GM19452 (cell line): ENCODE measurements at regions not wholly inside any gene's neighbourhood (a gene's known extent, or its start where the extent isn't known, plus 50 kb on each side); places are given as distances from the start of the nearest gene placed in this dataset.
A peak's percentile ranks its signal among the peaks of the same experiment; 100 is the strongest.

ENCODE experiments used
- ATAC-seq: cut with Tn5 transposase; IDR thresholded peaks from one replicate; pipeline ENCODE4 v1.9.1; 2021; ENCODE audit not compliant: unreplicated experiment

DNA sequence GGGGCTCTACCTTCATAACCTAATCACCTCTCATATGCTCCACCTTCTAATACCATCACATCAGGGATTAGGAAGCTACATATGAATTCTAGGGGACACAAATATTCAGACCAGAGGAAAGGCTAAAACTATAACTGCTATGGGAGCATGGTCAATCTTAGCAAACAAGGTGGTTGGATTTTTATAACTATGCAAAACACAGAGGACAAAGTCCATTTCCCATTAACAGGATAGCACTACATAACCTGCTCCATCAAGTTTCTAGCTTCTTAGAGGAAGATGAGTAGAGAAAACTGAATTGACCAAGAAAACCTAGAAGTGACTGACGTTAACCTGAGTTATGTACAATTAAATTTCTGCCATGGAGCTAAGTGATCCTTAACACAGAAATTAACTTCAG is 398.6 kb downstream of the TBL1XR1 start:
- no peak for ATAC-seq

GRCh38 chr3:176796371-176796770 is 400.9 kb downstream of the TBL1XR1 start:
- ATAC-seq, result no peak

GRCh38 chr3:176795891-176796290 is 401.4 kb downstream of the TBL1XR1 start:
- ATAC-seq, result no peak

- ATAC-seq, result no peak
These were observed 402.9 kb downstream of the TBL1XR1 start for GRCh38 chr3:176794406-176794805.

DNA sequence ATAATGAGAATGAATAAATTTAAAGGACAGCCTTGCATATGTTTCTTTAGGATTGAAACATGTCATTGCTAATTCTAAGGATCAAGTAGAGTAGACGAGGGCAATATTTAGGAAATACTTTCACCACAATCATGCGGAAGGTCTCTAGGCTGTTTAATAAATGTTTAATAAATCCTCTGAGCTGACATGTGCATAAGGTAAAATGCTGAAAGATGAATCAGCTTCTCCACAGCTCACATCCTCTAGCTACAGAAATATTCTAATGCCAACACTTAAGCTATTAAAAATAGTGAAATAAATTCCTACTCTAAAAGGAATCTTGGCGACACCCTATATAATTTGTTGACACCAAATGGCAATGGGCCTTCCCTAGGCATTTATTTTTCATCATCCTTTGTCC is 407.3 kb downstream of the TBL1XR1 start:
- ATAC-seq, result no peak

GRCh38 chr3:176789281-176789705 is 408.0 kb downstream of the TBL1XR1 start:
- ATAC-seq, result no peak

DNA sequence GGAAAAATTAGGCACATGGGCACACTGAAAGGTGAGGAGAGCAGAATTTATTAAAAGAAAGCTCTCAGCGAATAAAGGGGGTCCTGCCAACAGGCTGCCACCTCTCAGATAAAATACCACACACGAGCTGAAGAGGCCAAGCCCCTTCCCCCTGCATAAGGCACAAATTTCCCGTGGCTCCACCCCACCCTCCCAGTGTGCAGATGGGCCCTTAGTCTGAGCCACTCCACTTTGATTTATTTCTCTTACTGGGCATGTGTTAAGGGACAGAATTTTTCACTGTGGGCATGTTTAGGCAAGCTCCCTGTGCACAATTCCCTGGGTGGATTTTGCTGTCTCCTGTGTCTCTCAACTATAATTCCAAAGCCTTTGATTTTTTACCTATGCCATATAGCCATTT is 409.8 kb downstream of the TBL1XR1 start:
- ATAC-seq, result no peak

DNA sequence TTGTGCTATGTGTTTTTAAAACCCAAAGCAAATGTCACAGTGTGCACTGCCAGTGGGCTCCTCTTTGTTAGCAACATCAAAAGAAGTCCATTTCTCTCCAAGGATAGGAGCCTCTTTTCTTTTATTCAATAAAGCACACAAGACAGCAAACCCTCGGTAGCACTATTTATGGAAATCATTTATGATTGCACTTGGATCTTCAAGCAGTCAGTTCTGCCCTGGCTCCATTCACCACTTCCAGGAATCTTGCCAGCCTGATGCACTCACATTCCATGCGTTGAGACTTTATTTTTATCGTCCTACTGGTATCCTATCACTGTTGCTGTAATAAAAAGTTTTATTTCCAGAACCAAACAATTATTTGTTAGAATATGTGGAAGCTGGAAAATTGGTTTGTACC is 412.1 kb downstream of the TBL1XR1 start:
- ATAC-seq, result no peak

DNA sequence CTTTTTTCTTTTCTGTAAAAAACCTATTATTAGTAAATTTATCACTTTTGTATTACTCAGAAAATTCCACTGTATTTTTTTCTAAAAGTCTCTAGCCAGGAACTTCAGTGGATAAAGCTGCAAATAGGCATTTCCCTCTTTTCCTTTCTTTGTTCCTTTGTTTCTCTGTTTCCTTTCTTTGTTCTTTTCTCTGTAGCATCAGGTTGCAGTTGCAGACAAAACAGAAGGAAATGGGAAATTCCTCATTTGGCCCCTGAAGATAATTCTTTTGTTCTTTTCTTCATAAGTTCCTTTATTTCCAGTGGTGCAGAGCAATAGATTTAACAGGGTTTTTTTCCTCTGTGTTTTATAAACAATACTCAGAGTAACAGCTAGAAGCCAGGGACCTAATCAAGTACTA is 416.5 kb downstream of the TBL1XR1 start:
- ATAC-seq, result no peak

DNA sequence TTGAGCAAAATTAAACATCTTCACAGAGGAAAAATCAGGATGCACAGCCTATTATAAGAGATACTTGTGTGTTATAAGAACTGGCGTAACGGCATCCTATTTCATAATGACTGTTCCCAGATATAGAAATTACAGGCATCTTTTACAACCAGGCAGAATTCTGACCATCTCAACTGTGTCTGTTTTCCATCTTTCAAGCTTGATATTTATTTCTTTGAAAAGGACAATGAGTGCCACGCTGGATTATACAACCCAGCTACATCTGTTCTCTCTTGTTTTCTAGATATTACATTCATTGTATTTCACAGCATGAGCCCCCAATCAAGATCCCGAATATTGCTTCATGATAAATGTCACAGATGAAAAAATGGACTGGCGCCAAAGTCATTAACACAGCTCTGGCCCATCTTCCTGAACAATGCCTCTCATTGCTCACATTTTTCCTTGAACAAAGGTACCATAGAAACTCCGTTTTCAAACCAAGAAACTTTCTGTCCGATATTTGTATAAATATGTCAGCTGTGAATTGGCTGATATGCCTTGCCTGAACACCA is 420.6 kb downstream of the TBL1XR1 start:
- ATAC-seq, result no peak

- no peak for ATAC-seq
These were observed 427.6 kb downstream of the TBL1XR1 start for GRCh38 chr3:176769547-176770190.

DNA sequence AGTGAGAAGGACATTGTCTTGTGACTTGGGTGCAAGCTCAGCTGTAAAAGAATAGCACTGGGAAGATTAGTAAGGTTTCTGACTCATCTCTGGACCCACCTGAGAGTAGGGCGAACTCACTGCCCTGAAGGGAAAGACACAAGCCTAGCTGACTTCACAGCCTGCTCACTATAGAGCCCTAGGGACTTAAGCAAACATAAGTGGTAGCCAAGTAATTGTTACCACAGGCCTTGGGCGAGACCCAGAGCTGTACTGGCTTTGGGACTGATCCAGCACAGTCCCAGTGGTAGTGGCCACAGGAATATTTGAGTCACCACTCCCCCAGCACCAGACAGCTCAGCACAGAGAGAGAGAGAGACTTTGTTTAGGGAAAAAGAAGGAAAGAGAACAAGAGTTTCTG is 429.9 kb downstream of the TBL1XR1 start:
- no peak for ATAC-seq

GRCh38 chr3:176766862-176767261 is 430.4 kb downstream of the TBL1XR1 start:
- ATAC-seq, result no peak

DNA sequence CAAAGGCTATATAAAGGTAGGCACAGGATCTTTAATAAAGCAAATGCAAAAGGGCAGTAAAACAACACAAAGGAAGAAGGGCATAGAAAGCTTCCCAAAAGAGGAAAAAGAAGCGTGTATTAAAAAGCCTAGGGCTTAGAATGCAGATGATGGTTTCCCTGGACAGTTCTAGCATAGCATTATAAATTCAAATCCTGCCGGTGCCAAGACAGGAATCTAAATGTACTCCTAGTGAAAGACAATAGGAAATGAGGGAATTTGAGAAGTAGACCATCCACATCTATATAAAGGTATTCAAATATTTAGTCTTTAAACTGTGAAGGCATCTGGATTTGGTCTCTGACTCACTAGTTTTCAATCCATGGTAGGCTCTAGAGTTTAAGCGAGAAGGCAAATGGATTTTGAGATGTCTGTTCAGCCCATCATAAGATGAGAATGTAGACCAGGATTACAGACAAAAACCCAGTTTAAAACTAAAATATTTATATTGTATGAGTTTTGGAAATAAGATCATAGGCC is 431.8 kb downstream of the TBL1XR1 start:
- no peak for ATAC-seq

- ATAC-seq, result no peak
These were observed 437.3 kb downstream of the TBL1XR1 start for GRCh38 chr3:176759815-176760506.

- ATAC-seq, result no peak
These were observed 439.9 kb downstream of the TBL1XR1 start for GRCh38 chr3:176757429-176757828.

- peak; percentile 41 for ATAC-seq
These were observed 441.3 kb downstream of the TBL1XR1 start for GRCh38 chr3:176755977-176756376.

DNA sequence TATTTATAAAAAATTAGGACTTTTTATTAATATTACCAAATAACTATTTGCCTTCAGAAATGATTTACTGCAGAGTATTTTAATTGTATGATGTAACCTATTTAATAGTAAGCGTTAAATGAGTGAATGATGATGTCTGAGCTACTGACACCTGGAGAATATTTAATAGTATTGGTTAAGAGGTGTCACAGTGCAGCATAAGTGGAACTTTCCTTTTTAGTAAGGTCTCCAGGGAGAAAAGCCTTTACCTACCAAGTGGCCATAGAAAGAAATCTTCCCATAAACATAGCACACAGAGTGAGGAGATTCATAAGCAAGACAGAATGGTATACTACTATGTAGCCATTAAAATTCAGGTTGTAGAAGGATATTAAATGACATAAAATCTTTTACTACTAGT is 441.7 kb downstream of the TBL1XR1 start:
- peak; percentile 47 for ATAC-seq

DNA sequence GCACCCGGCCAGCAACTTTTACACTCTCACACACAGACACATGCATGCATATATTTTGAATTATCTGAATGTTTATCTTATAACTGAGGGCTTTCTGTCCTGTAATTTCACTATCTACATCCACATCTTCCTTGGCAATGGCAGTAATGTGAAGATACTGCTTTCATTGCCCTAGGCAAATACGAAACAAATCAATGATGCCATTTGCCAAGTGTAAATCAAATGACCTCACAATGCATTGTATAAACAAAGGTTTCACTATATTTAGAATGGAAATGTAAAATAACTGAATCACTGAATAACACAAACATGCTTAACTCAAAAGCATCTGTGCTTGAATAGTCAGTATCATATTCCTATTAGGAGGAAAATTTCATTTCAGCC is 455.6 kb downstream of the TBL1XR1 start:
- no peak for ATAC-seq

DNA sequence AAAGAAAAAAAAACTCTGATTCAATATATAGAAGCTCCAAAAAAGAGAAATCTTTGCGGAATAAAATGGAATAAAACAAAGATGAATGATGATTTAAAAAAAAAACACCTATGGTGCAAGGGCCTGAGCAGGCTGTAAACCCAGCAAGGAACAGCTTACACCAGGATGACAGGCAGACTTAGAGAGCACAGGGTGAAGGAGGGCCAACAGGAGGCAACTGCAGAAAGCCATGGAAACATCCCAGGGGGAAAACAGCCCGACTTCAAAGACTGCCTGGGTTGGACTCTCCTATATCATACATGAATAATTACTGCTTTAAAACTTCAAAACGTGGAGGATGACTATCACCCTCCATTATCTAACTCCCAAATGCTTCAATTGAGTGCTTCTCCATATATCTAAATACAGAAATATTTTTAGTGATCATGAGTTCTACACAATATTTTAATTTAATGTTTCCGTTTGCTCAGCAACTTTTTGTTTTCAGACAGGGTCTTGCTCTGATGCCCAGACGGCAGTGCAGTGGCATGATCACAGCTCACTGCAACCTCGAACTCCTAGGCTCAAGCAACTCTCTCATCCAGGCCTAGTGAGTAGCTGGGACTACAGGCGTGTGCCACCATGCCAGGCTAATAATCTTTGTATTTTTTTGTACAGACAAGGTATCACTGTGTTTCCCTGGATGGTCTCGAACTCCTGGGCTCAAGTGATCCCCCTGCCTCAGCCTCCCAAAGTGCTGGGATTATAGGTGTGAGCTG is 456.2 kb downstream of the TBL1XR1 start:
- no peak for ATAC-seq

- ATAC-seq, result no peak
These were observed 458.1 kb downstream of the TBL1XR1 start for GRCh38 chr3:176739159-176739558.
